ENCODE measurements at regions not wholly inside any gene's neighbourhood (a gene's known extent, or its start where the extent isn't known, plus 50 kb on each side); places are given as distances from the start of the nearest gene placed in this dataset.

DNA sequence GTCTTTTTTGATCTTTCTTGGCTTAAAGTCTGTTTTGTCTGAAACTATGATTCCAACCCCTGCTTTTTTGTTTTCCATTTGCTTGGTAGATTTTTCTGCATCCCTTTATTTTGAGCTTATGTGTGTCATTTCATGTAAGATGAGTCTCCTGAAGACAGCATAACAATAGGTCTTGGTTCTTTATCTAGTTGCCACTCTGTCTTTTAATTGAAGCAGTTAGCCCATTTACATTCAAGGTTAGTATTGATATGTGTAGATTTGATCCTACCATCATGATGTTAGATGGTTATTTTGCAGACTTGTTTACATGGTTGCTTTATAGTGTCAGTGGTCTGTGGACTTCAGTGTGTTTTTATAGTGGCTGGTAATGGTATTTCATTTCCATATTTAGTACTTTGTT lies 1678.9 kb downstream of the PCDH9 start:
- Histone ChIP-seq H3K9ac (ENCODE audit: low read length) (no peak overlapping the region), H3F3A (ENCODE audit: insufficient read depth) (no peaks in the 10 kb centered on the region), H3K9me2 (replicated peaks; ENCODE audit: insufficient read depth, low read length) (no peaks in the 10 kb centered on the region), H3K4me3 (ENCODE audit: insufficient read depth, low read length, poor library complexity, severe bottlenecking) (no peak overlapping the region), H4K20me1 (ENCODE audit: low read depth, low read length) (no peaks in the 10 kb centered on the region), H2AFZ (ENCODE audit: low read depth, low read length, severe bottlenecking) (no peak overlapping the region), H3K36me3 (ENCODE audit: low read length) (no peaks in the 10 kb centered on the region), H3K27ac (ENCODE audit: low read depth, low read length) (no peak overlapping the region), H3K4me2 (ENCODE audit: low read depth, low read length, poor library complexity, severe bottlenecking) (no peak overlapping the region), H3K79me2 (ENCODE audit: insufficient read depth, low read length) (no peaks in the 10 kb centered on the region), H3K27me3 (ENCODE audit: low read length) (no peaks in the 10 kb centered on the region), H3K9me3 (ENCODE audit: insufficient read depth, low read length) (0 out of 2 replicates have a peak, but pooled peaks cover 11% of the 10 kb centered on the region)
- TF ChIP-seq, protein P1, sequence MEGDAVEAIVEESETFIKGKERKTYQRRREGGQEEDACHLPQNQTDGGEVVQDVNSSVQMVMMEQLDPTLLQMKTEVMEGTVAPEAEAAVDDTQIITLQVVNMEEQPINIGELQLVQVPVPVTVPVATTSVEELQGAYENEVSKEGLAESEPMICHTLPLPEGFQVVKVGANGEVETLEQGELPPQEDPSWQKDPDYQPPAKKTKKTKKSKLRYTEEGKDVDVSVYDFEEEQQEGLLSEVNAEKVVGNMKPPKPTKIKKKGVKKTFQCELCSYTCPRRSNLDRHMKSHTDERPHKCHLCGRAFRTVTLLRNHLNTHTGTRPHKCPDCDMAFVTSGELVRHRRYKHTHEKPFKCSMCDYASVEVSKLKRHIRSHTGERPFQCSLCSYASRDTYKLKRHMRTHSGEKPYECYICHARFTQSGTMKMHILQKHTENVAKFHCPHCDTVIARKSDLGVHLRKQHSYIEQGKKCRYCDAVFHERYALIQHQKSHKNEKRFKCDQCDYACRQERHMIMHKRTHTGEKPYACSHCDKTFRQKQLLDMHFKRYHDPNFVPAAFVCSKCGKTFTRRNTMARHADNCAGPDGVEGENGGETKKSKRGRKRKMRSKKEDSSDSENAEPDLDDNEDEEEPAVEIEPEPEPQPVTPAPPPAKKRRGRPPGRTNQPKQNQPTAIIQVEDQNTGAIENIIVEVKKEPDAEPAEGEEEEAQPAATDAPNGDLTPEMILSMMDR (IDR thresholded peaks at IDR 0.05; ENCODE audit: insufficient read depth, low read length, poor library complexity, severe bottlenecking): no peak
- no peak for TF ChIP-seq EZH2phosphoT487 (conservative IDR thresholded peaks at IDR 0.05; ENCODE audit: low read length)

DNA sequence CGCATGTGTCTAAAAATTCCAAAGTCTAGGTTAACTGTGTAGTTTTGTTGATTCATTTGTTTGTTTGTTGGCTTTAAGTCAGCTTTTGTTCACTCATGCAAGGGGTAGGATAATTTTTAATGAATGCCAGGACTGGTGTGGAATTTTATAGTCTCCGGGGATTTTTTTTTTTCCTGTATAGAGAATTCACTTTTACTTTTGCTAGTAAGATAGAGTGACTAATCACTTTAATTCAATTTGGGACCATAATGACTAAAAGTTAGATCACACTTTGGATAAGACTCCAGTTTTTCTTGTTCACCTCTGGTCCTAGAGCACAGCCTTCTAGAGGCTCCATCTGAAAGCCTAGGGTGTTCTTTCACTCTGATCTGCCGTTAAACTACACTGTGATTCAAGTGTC lies 1690.0 kb downstream of the PCDH9 start:
- Histone ChIP-seq H3K9me3 (ENCODE audit: insufficient read depth, low read length) (peaks cover 4% of the 10 kb centered on the region; the same call in 1 of the 2 replicates), H3K4me2 (ENCODE audit: low read depth, low read length, poor library complexity, severe bottlenecking) (no peak overlapping the region), H4K20me1 (ENCODE audit: low read depth, low read length) (no peaks in the 10 kb centered on the region), H3K4me3 (ENCODE audit: insufficient read depth, low read length, poor library complexity, severe bottlenecking) (no peak overlapping the region), H3K9ac (ENCODE audit: low read length) (no peak overlapping the region), H3K79me2 (ENCODE audit: insufficient read depth, low read length) (no peaks in the 10 kb centered on the region), H3K27ac (ENCODE audit: low read depth, low read length) (no peak overlapping the region), H3K27me3 (ENCODE audit: low read length) (no peaks in the 10 kb centered on the region), H3K9me2 (replicated peaks; ENCODE audit: insufficient read depth, low read length) (no peaks in the 10 kb centered on the region), H2AFZ (ENCODE audit: low read depth, low read length, severe bottlenecking) (no peak overlapping the region), H3K36me3 (ENCODE audit: low read length) (no peaks in the 10 kb centered on the region), H3F3A (ENCODE audit: insufficient read depth) (no peaks in the 10 kb centered on the region)
- no peak for TF ChIP-seq EZH2phosphoT487 (conservative IDR thresholded peaks at IDR 0.05; ENCODE audit: low read length)
- TF ChIP-seq, protein P1 (IDR thresholded peaks at IDR 0.05; ENCODE audit: insufficient read depth, low read length, poor library complexity, severe bottlenecking): no peak

DNA sequence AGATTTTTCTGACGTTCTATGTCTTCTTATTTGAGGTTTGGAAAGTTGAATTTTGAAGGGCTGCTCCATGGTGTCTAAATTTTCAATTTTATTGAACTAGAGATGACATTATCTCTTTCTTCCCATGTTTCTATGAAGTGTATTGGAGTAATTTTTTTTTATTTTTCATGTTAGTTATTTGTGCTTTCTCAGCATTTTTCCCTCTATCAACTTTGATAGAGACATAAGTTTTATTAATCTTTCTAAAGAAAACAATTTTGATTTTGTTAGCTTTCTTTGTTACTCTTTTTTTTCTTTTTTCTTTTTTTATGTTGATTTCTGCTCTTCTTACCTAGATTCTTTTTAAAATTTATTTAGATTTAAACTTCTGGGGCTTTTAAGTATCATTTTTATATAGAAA lies 1694.8 kb downstream of the PCDH9 start:
- no peaks in the 10 kb centered on the region for H3K36me3 ChIP-seq (ENCODE audit: low read length)
- H3K4me2 ChIP-seq (ENCODE audit: low read depth, low read length, poor library complexity, severe bottlenecking): no peak overlapping the region
- no peaks in the 10 kb centered on the region for H4K20me1 ChIP-seq (ENCODE audit: low read depth, low read length)
- H3K27ac ChIP-seq (ENCODE audit: low read depth, low read length): no peak overlapping the region
- H3K27me3 ChIP-seq (ENCODE audit: low read length): no peaks in the 10 kb centered on the region
- no peaks in the 10 kb centered on the region for H3K79me2 ChIP-seq (ENCODE audit: insufficient read depth, low read length)
- H3K4me3 ChIP-seq (ENCODE audit: insufficient read depth, low read length, poor library complexity, severe bottlenecking): no peak overlapping the region
- TF ChIP-seq EZH2phosphoT487 (conservative IDR thresholded peaks at IDR 0.05; ENCODE audit: low read length): no peak
- TF ChIP-seq, protein P1 (IDR thresholded peaks at IDR 0.05; ENCODE audit: insufficient read depth, low read length, poor library complexity, severe bottlenecking): no peak
- H3K9me2 ChIP-seq (replicated peaks; ENCODE audit: insufficient read depth, low read length): no peaks in the 10 kb centered on the region
- peaks cover 4% of the 10 kb centered on the region; the same call in 1 of the 2 replicates for H3K9me3 ChIP-seq (ENCODE audit: insufficient read depth, low read length)
- H3K9ac ChIP-seq (ENCODE audit: low read length): no peak overlapping the region
- H3F3A ChIP-seq (ENCODE audit: insufficient read depth): no peaks in the 10 kb centered on the region
- H2AFZ ChIP-seq (ENCODE audit: low read depth, low read length, severe bottlenecking): no peak overlapping the region

Measured in SU-DHL-6 (cell line).